Stimulated activated CD8-positive, alpha-beta memory T cell treated with anti-CD3 and anti-CD28 coated beads, Interleukin-15, amount 100 ng/mL, for 4 hours (primary cell): ENCODE measurements at regions not wholly inside any gene's neighbourhood (a gene's known extent, or its start where the extent isn't known, plus 50 kb on each side); places are given as distances from the start of the nearest gene placed in this dataset.

Experiments used
- DNase-seq, 2 donors: peaks; one replicate each; pipeline ENCODE4 v3.0.0-alpha.2; 2020; ENCODE audit warnings: low read depth in 2 of 2

DNA sequence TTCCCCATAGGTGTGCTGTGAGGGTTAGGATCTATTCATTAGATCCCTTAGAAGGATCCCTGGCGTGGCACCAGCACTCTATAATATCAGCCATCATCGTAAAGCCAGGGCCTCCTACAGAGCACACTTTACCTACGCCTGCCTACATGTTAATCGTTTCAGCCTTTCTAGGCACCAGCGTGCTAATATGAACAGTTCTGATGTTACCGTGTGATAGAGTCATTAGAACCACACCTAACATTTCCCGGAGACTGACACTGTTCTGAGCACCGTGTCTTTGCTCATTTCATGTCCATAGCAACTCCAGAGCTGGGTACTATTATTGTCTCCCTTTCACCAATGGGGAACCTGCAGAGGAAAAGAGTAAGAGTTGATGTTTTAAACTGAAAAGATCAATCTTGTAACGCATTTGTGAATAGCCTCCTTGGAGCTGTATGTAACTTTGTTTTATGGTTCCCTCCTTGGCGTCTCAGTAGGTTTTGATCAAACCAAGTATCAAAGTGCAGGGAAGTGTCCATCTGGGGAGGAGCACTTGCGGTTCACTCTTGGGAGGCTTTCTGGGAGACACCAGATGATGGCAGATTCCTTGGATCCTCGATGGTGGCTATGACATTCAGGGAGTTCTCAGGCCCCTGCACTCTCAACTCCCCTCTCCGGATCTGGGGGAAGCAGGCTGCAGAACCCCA lies 73.8 kb upstream of the KCNG1 start:
- no peak for DNase-seq

DNA sequence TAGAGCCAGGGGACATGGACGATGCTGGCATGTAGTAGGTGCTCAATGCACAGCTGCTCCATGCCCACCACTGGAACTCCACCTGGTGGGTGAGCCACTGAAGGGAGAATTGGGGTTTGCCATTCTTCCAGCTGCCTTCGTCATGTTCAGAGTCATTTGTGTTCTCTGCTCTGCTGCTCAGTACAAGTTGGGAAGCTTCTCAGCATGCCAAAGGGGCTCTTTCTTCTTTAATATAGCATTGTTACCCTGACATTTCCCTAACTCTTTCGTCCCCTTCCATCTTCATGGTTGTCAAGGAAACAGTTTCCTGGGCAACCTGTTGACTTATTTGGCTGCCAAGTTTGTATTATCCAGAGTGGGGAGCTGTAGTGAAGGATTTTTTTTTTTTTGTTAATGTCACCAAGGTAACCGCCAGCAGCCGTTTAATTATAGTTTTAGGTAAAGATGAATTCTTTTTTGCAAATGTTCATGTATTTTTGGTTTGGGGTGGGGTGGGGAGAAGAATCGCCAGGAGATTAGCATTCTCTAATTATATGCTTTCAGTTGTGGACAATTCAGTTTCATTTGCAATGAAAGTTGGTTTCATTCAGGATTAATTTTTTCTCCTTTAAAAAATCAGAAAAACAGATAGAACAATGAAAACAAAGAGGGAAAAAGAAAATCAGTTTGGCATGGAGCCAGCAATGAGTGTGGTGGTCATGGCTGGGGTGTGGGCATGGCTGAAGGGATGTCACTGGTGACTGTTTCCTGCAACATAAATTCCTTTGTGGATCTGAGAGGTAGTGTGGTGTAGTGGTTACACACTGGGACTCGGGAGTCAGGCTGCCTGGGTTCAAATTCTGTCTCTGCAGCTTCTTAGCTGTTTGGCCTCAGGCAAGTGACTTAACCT lies 73.0 kb upstream of the KCNG1 start:
- no peak for DNase-seq

GRCh38 chr20:51094221-51094620 lies 71.3 kb upstream of the KCNG1 start:
- no peak for DNase-seq

GRCh38 chr20:51093240-51093763 lies 70.4 kb upstream of the KCNG1 start:
- DNase-seq: no peak

GRCh38 chr20:51092338-51092737 lies 69.4 kb upstream of the KCNG1 start:
- no peak for DNase-seq

DNA sequence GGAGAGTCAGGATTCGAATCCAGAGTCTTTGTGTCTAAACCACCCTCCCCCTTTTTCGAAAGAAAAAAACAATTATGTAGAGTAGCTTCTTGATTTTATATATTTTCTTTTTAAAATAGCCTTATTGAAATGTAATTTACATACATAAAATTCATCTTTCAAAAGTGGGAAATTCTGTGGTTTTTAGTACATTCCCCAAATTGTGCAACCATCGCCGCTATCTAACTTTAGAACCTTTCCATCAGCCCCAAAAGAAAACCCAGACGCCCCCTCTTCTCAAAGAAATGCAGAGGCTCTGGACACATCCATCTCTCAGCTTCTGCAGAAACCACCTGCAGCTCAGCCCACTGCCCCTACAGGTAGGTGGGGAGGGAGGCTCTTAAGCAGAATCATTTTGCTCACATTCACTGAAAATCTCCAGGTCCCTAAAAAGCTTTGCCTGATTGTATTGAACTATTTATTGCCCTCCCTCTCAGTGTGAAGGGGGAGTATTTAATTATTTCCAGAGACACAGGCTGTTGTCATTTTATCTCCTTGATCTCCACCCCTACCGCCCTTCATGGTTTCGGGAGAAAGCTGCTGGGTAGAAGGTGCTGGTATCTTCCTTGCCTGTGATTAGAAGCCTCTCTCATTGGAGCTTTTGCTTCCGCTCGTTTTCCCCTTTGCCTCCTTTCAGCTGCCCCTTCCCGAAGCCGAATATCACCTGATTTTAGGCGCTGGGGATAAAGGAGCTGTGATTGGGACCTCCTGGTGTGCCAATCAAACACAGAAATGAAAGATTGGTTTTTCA lies 68.7 kb upstream of the KCNG1 start:
- DNase-seq: no peak

DNA sequence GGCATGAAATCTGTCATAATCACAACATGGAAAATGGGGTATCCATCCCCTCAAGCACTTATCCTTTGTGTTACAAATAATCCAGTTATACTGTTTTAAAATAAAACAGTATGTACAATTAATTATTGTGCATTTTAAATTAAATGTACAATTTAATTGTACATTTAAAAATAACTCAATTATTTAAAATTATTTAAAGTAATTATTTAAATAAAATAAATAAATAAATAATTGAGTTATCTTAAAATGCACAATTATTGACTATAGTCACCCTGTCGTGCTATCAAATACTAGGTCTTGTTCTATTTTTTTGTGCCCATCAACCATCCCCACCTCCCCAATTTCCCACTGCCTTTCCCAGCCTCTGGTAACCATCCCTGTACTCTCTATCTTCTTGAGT lies 66.9 kb upstream of the KCNG1 start:
- no peak for DNase-seq

GRCh38 chr20:51089272-51089781 lies 66.4 kb upstream of the KCNG1 start:
- no peak for DNase-seq

DNA sequence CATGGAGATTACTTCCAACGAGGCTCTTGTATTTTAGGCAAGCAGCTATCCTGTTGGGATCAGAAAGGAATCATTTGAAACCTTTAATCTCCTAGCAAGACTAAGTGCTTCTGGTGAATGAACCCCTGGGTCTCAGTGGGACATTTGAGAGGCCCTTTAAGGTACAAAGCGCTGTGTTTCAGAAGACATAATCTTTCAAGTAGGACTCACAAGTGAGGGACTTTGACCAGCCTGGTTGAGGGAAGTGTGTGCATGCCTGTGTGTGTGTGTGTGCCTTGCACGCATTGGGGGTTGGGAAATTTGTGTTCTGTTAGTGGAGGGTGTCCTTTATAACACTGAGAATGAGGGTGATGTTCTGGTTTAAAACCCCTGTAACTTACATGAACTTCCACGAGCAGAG lies 64.4 kb upstream of the KCNG1 start:
- no peak for DNase-seq

DNA sequence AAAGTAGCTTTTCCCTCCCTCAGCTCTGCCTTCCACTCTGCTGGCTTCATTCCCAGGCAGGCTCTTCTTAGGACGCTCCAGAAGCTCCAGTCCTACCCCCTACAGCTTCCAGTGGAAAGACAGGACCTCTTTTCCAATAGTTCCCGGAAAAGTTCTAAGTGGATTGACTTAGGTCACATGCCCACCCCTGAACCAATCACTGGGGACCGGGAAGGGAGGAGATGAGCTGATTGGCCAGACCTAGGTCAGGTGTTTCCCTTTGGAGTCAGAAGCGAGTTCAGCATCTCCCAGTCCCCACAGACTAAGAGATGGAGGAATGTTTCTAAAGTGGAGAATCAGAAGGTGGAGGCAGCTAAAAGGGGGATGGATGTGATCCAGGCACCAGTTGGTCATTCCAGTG lies 62.9 kb upstream of the KCNG1 start:
- no peak for DNase-seq

DNA sequence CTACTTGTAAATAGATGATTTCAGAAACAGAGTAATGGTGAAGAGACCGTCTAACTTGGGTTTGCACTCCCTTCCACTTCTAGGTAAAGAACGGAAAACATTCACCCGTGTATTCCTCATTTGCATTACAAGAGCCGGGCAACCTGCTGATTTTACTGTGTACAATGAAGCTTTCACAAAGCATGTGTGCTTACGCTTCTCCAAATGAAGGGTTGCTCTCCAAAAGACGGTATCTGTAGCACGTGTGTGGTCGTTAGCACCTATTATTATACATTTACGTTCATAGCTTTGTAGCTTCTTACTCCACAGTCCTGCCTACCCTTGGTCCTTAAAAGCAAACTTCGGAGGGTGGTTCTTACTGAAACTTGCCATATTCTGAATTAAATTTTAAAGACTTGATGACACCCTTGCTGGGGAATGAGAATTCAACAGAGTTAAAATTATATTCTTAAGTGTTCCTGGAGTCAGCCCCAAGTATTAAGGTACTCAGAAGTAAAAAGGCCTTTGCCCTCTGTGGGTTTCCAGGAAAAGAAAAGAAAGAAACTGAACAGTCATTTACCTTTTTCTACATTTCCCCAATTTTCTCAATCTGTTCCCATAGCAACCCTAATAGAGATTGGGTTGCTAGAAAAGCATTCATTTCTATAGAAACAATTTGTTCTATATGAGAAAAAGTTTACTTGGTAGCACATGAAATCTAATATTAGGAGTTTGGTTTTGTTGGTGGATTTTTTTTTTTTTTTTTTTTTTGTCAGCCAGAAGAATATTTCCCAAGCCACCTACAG lies 61.9 kb upstream of the KCNG1 start:
- no peak for DNase-seq

DNA sequence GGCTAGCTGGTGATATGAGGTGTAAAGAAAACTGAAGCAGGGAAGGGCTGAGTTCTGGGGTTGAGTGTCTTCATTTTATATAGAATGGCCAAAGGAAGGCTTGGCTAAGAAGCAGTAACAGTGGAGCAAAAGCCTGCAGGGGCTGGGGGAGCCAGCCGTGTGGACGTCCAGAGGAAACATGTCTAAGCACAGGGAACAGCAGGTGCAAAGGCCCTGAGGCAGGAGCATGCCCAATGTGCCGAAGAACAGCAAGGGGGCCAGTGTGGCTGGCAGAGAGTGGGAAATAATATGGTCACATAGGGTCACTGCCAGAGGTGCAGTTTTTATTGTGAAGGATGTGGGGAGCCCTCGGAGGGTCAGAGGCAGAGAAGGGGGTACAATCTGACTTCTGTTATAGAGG lies 60.5 kb upstream of the KCNG1 start:
- no peak for DNase-seq

DNA sequence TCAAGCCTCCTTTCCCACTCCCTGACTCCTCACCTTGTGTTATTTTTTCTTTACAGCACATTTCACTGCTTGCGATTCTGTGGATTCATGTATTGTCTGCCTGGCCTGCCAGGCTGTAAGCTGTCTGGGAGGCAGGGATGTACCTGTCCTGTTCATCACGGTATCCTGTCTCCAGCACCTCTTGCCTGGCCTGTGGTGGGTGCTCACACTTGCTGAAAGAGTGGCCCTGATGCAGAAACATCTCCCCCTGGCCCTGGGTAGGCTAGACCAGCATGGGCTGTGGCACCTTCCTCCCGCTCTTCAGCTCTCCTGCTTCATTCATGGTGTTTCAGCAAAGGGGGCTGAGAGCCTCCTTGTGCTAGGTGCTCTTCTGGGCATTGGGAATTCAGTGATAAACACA lies 60.1 kb upstream of the KCNG1 start:
- no peak for DNase-seq

- no peak for DNase-seq
Observed at GRCh38 chr20:51080516-51080915, 57.6 kb upstream of the KCNG1 start.

GRCh38 chr20:51079488-51079887 lies 56.6 kb upstream of the KCNG1 start:
- DNase-seq: no peak

- no peak for DNase-seq
Observed at GRCh38 chr20:51077686-51078060, 54.8 kb upstream of the KCNG1 start.

- no peak for DNase-seq
Observed at GRCh38 chr20:51076786-51077685, 54.1 kb upstream of the KCNG1 start.

DNA sequence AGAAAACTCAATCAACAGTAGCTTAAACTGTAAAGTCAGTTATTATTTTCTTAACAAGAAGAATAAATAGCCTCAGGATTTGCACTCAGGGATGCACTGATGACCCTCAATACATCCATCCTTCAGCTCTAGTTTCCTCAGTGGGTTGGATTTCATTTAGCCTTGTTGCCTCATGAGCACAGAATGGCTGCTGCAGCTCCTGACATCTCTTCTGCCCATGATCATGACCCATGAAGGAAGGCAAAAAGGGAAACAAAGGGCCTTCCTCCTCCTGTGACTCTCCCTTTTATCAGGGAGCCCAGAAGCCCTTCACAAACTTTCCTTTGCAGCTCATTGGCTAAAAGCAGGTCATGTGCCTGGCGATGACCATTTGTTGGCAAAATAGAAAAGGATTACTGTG lies 51.2 kb upstream of the KCNG1 start:
- DNase-seq: no peak
